Activated naive CD8-positive, alpha-beta T cell treated with anti-CD3 and anti-CD28 coated beads, Interleukin-2, amount 50 U/mL, for 24 hours (primary cell): ENCODE measurements at regions not wholly inside any gene's neighbourhood (a gene's known extent, or its start where the extent isn't known, plus 50 kb on each side); places are given as distances from the start of the nearest gene placed in this dataset.

ENCODE experiments used
- ATAC-seq: fragments of 150-1000 bp; cut with Tn5 transposase; one replicate; pipeline ENCODE4 v1.10.0; 2021
- DNase-seq: peaks from one replicate; pipeline ENCODE4 v3.0.0; 2021
- H3K27ac Mint-ChIP-seq: one replicate; pipeline ENCODE4 v1.8.0; 2021; ENCODE audit warnings: mild to moderate bottlenecking, mixed read lengths
- H3K27me3 Mint-ChIP-seq: one replicate; pipeline ENCODE4 v1.8.0; 2021; ENCODE audit warnings: mixed read lengths
- H3K36me3 Mint-ChIP-seq: one replicate; pipeline ENCODE4 v1.8.0; 2021; ENCODE audit warnings: low read depth, mixed read lengths
- H3K4me1 Mint-ChIP-seq: one replicate; pipeline ENCODE4 v1.8.0; 2021; ENCODE audit warnings: mixed read lengths
- H3K4me3 Mint-ChIP-seq: one replicate; pipeline ENCODE4 v1.8.0; 2021; ENCODE audit warnings: mild to moderate bottlenecking, moderate library complexity, mixed read lengths
- H3K9me3 Mint-ChIP-seq: one replicate; pipeline ENCODE4 v1.8.0; 2021; ENCODE audit warnings: mixed read lengths

DNA sequence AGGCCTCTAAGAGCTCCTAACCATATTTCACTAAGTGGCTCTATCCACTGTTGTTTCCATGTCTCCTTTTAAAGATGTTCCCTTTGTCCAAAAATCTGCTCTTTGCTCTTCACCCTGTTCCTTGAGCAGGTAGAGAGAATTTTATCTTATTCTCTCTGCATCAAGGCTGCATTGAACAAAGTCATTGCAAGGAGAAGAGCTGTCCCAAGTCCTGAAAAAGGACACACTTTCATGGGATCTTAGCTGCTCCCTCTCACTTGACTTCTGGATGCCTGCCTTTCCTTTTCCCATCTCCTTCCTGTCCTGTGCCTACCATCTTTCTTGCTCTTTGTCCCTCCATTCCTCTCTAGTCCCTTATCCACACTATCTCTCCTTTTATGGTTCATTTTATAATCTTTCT is 235.2 kb upstream of the THSD7B start:
- H3K27me3 Mint-ChIP-seq, result no peaks in the 10 kb centered on the region
- H3K4me1 Mint-ChIP-seq, result no peaks in the 10 kb centered on the region
- no peak for DNase-seq
- no peak overlapping the region for H3K4me3 Mint-ChIP-seq
- H3K27ac Mint-ChIP-seq, result no peak overlapping the region
- H3K9me3 Mint-ChIP-seq, result no peaks in the 10 kb centered on the region
- H3K36me3 Mint-ChIP-seq, result no peaks in the 10 kb centered on the region
- ATAC-seq, result no peak

DNA sequence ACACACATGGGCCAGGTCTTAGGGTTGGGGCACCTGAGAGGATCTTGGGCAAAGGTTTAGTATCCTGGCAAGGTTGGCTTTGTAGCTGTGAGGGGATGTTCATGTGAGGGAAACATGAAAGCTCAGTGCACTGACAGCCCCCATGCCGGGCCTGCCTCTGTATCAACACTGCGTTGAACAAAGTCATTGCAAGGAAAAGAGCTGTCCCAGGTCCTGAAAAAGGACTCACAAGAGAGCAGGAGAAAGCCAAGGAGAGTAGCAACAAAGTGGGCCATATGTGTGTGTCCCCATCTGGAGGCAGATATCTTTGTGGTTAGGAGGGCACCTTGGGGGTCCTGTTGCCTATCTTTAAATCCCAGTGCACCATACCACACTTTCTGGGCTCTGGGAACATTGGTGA is 237.8 kb upstream of the THSD7B start:
- H3K27ac Mint-ChIP-seq, result no peak overlapping the region
- no peak for ATAC-seq
- H3K4me1 Mint-ChIP-seq, result no peaks in the 10 kb centered on the region
- no peak overlapping the region for H3K4me3 Mint-ChIP-seq
- DNase-seq, result no peak
- no peaks in the 10 kb centered on the region for H3K9me3 Mint-ChIP-seq
- no peaks in the 10 kb centered on the region for H3K27me3 Mint-ChIP-seq
- no peaks in the 10 kb centered on the region for H3K36me3 Mint-ChIP-seq

DNA sequence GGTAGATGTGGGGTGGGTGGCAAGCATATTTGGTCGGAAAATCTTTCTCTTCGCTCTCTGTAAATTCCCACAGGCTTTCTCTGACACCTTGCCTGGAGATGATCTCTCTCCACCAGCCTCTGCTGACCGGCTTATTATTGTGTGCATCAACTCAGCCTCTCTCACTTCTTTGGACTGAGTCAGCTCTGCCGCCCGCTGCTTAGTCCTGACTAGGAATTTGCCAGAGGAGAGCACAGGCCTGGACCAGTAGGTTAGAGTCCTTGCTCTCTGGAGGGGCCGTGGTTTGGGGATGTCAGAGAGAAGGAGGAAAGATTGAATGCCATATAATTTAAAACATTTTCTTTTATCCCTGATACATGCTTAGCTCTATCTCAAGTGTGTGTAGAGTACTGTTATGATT is 242.6 kb upstream of the THSD7B start:
- Mint-ChIP-seq H3K36me3 (no peaks in the 10 kb centered on the region), H3K27ac (no peak overlapping the region), H3K9me3 (no peaks in the 10 kb centered on the region), H3K4me3 (no peak overlapping the region), H3K4me1 (no peaks in the 10 kb centered on the region), H3K27me3 (no peaks in the 10 kb centered on the region)
- ATAC-seq (no peak), DNase-seq (no peak)

DNA sequence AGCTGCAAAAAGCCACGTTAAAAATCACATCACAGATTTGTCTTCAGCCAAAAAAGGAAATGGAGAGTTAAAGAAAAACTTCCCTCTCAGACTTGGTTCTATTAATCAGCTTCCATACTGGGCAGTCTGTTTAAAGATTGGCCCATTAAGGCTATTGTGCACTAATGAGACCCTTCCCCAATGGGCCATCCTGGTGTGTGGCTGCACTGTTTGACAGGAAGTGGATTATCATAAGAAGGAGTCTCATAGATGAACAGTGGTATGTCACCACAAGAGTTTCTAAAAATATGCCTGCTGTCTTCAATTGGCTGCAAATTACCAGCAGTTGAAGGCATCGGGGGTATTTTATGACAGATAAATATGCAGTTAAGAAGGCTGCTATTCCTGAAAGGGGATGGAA is 247.6 kb upstream of the THSD7B start:
- Mint-ChIP-seq H3K4me3 (no peak overlapping the region), H3K27me3 (peaks cover 7% of the 10 kb centered on the region), H3K4me1 (no peaks in the 10 kb centered on the region), H3K9me3 (no peaks in the 10 kb centered on the region), H3K27ac (no peak overlapping the region), H3K36me3 (no peaks in the 10 kb centered on the region)
- DNase-seq (no peak), ATAC-seq (no peak)

DNA sequence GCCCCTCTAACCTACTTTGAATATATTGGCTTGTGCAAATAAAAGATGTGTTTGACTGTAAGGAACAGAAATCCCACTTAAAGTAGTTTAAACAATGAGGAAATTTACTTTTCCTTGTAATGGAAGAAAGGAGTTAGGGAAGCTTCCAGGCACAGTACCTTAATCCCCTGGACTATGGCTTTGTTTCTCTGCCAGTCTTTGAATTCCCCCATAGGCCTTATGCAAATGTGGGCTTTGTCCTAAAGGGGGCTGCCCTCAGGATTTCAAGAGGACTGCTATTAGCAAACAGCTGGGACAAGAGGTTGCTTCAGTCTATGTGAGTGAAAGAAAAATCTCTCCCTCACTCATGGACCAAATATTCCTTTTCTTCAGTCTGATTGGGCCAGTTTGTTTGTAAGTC is 255.1 kb upstream of the THSD7B start:
- DNase-seq, result no peak
- no peaks in the 10 kb centered on the region for H3K4me1 Mint-ChIP-seq
- H3K27ac Mint-ChIP-seq, result no peak overlapping the region
- ATAC-seq, result no peak
- H3K27me3 Mint-ChIP-seq, result peaks cover 12% of the 10 kb centered on the region
- H3K9me3 Mint-ChIP-seq, result no peaks in the 10 kb centered on the region
- H3K36me3 Mint-ChIP-seq, result no peaks in the 10 kb centered on the region
- no peak overlapping the region for H3K4me3 Mint-ChIP-seq

DNA sequence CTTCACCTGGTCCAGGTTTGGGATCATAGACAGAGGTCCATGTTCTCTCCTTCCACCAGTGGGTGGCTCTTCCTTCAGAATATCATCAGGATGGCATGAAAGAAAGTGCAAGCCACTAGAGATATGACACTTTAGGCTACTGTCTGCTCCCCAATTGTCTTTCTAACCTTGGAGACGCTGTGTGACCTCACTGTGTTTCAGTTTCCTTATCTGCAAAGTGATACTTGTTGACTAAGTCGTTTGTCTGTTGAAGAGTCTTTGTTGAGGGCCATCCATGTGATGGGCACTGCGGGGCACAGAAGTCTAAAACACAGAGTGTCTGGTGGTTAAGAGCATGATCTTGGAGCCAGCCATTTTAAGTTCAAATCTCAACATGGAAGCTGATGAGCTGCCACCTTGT is 259.9 kb upstream of the THSD7B start:
- Mint-ChIP-seq H3K9me3 (no peaks in the 10 kb centered on the region), H3K36me3 (no peaks in the 10 kb centered on the region), H3K27me3 (peaks cover 6% of the 10 kb centered on the region), H3K4me3 (no peak overlapping the region), H3K4me1 (no peaks in the 10 kb centered on the region), H3K27ac (no peak overlapping the region)
- ATAC-seq, result no peak
- no peak for DNase-seq

DNA sequence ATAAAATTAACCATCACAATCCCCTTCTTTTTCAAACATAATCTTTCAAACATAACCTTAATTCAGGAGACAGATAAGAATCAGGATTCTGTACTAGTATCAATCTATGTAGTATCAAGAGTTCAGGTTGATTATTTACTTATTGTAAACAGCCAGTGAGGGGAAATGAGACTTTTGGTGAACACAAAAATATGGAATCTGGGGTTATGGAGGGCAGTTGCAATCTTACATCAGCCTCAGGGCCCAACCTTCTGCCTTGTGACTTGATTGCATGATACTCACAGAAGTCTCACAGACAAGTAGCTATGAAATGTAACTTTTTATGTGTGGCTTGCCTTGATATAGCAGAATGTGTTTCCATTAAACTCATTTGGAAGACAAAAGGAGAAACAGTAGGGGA is 262.7 kb upstream of the THSD7B start:
- Mint-ChIP-seq H3K4me3 (no peak overlapping the region), H3K9me3 (no peaks in the 10 kb centered on the region), H3K4me1 (no peaks in the 10 kb centered on the region), H3K27me3 (peaks cover 3% of the 10 kb centered on the region), H3K36me3 (no peaks in the 10 kb centered on the region), H3K27ac (no peak overlapping the region)
- DNase-seq (no peak), ATAC-seq (no peak)

DNA sequence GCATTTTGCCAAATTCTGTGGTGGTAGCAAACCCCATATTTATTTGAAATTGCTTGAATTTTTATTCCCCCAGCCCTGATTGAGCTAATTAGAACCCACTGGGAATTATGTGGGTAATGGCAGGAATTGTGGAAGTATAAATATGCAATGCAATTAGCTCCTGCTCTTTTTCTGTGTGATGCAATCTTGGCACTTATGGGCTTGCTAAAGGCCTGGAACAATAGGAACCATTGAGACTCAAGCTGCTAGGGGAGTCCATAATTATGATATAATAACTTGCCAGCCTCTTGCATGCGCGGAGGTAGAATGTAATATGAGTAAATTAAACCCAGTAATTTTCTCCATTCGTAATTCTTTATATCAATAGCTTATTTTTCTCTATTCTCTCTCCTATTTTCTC is 267.6 kb upstream of the THSD7B start:
- Mint-ChIP-seq H3K27me3 (peaks cover 6% of the 10 kb centered on the region), H3K4me3 (no peak overlapping the region), H3K4me1 (no peaks in the 10 kb centered on the region), H3K27ac (no peak overlapping the region), H3K36me3 (no peaks in the 10 kb centered on the region), H3K9me3 (no peaks in the 10 kb centered on the region)
- ATAC-seq (no peak), DNase-seq (no peak)

DNA sequence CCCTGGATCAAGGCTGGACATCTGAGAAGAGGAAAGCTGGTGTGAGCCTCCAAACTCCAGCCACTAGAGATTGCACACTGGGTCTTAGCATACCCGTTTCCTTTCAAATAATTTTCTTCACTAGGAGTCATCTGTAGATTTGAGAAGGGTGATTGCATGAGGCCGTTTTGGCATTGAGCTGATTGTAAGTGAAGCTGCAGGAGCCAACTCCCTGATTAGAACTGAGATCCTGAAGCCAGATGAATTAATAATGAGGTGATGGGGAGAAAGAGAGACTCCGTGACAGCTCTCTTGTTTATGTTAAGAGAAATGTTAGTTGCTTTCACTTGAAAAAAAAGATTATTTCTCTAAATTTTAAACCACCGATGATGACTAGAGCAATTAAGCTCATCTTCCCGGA is 268.4 kb upstream of the THSD7B start:
- Mint-ChIP-seq H3K4me1 (no peaks in the 10 kb centered on the region), H3K4me3 (no peak overlapping the region), H3K27ac (no peak overlapping the region), H3K9me3 (no peaks in the 10 kb centered on the region), H3K36me3 (no peaks in the 10 kb centered on the region), H3K27me3 (peaks cover 6% of the 10 kb centered on the region)
- DNase-seq (no peak), ATAC-seq (no peak)

DNA sequence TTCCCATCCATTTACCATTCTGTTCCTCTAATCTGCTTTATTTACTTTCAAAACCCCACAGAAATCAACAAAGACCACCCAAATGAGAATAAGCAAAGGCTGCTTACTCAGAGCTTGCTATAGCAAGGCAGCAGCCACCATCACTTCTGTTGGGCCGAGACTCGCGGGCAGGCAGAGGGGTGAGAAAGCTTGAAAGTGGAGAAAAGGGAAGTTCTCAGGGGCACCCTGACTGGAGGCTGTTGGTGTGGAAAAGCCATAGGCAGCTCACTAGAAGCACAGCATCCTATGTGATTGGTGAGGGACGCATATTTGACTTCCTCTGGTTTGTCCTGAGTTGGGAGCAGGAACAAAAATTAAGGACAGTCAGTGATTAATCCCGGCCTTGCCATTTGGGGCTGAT is 269.7 kb upstream of the THSD7B start:
- H3K27me3 Mint-ChIP-seq, result peaks cover 16% of the 10 kb centered on the region
- ATAC-seq, result no peak
- H3K27ac Mint-ChIP-seq, result no peak overlapping the region
- no peaks in the 10 kb centered on the region for H3K4me1 Mint-ChIP-seq
- no peak for DNase-seq
- H3K9me3 Mint-ChIP-seq, result no peaks in the 10 kb centered on the region
- no peaks in the 10 kb centered on the region for H3K36me3 Mint-ChIP-seq
- H3K4me3 Mint-ChIP-seq, result no peak overlapping the region

DNA sequence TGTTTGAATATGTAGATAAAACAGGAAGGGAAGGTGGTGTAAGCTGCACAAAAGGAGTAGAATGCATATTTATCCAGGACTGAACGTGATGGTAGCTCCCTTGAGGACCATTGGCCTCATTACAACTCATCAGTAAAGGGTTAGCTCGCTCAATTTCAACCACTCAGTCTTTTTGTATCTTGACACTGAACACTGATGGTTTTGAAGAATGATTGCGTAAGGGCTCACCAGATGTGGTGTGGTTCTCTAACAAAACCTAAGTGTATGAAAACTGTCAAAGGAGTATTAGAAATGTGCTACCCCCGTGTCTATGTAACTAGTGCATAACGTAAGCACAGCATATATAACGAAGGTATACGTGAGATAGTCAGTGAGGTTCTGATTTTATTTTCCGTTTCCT is 272.4 kb upstream of the THSD7B start:
- H3K4me3 Mint-ChIP-seq, result no peak overlapping the region
- ATAC-seq (no peak), DNase-seq (no peak)
- no peaks in the 10 kb centered on the region for H3K4me1 Mint-ChIP-seq
- no peaks in the 10 kb centered on the region for H3K9me3 Mint-ChIP-seq
- H3K36me3 Mint-ChIP-seq, result no peaks in the 10 kb centered on the region
- no peak overlapping the region for H3K27ac Mint-ChIP-seq
- peaks cover 16% of the 10 kb centered on the region for H3K27me3 Mint-ChIP-seq

DNA sequence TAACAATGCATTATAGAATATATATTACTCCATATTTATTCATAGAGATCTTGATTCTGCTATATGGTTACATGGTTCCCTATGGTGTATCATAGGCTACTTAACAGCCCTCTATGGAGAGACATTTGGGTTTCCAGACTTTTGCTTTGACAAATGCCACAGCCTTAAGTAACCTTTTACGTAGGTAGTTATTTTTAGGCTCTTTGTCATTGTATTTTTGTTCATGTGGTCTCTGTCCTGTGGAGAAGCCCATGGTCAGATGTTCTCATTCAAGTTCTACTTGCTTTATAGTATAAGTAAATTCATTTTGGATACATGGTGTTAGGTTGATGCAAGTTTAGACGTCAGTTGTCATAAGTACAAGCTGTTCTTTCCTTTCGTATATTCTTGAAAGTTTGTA is 275.2 kb upstream of the THSD7B start:
- Mint-ChIP-seq H3K27me3 (peaks cover 16% of the 10 kb centered on the region), H3K4me1 (no peaks in the 10 kb centered on the region), H3K36me3 (no peaks in the 10 kb centered on the region), H3K9me3 (no peaks in the 10 kb centered on the region), H3K4me3 (no peak overlapping the region), H3K27ac (no peak overlapping the region)
- DNase-seq, result no peak
- ATAC-seq, result no peak

DNA sequence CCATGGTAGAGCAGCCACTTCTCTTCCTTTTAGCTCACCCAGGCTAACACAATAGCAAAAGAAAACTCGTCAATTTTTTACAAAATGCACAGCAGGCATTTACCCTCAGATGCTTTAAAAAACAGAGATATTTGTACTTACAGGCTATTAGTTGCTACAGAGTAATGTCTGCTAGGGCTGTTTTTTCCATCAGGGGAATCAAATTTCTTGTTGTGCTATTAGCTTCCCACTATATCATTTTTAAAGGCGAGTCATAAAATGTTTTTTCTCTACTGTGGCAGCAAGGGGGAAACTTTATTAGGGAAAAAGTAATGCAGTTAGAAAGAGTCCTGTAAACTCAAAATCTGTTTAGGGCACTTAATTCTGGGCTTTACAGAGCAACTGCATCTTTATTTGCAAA is 277.9 kb upstream of the THSD7B start:
- Mint-ChIP-seq H3K4me1 (no peaks in the 10 kb centered on the region), H3K27me3 (peaks cover 9% of the 10 kb centered on the region), H3K36me3 (no peaks in the 10 kb centered on the region), H3K4me3 (no peak overlapping the region), H3K27ac (no peak overlapping the region), H3K9me3 (no peaks in the 10 kb centered on the region)
- DNase-seq, result no peak
- no peak for ATAC-seq

DNA sequence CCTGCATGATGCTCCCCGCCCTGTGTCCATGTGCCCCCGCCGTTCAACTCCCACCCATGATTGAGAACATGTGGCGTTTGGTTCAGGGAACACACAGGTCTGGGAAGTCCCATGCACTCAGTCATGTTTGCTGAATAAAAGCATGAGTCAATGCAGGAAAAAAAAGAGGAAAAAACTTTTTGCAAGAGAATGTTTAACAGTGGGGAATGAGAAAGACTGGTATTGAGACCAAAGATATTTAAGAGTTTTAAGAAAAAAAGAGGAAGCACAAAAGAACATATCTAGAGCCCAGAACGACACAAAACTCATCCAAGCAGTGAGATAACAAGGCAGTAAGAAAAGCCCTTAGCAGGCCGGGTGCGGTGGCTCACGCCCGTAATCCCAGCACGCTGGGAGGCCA is 279.2 kb upstream of the THSD7B start:
- no peak overlapping the region for H3K27ac Mint-ChIP-seq
- H3K4me1 Mint-ChIP-seq, result no peaks in the 10 kb centered on the region
- DNase-seq (no peak), ATAC-seq (no peak)
- H3K36me3 Mint-ChIP-seq, result no peaks in the 10 kb centered on the region
- no peak overlapping the region for H3K4me3 Mint-ChIP-seq
- no peaks in the 10 kb centered on the region for H3K9me3 Mint-ChIP-seq
- peaks cover 3% of the 10 kb centered on the region for H3K27me3 Mint-ChIP-seq

DNA sequence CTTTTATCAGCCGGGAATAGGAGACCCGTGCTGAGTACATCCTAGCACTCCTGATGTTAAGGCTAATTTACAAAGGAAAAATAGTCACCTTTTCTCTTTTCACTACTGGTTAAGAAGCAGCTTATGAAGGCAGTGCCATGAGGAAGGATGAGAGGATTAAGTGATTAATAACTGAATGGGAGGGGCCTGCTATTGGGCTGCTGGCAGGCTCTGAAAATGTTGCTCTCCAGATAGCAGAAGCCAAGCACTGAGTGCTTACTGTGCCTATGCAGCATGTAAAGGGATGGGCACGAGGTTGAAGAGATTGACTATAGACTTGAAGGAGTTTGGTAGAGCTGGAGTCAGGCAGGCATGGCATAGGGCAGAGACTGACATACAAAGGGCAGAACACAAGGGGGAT is 282.4 kb upstream of the THSD7B start:
- no peak overlapping the region for H3K4me3 Mint-ChIP-seq
- DNase-seq (no peak), ATAC-seq (no peak)
- peaks cover 6% of the 10 kb centered on the region for H3K9me3 Mint-ChIP-seq
- no peaks in the 10 kb centered on the region for H3K4me1 Mint-ChIP-seq
- H3K27me3 Mint-ChIP-seq, result no peaks in the 10 kb centered on the region
- H3K27ac Mint-ChIP-seq, result no peak overlapping the region
- H3K36me3 Mint-ChIP-seq, result no peaks in the 10 kb centered on the region

DNA sequence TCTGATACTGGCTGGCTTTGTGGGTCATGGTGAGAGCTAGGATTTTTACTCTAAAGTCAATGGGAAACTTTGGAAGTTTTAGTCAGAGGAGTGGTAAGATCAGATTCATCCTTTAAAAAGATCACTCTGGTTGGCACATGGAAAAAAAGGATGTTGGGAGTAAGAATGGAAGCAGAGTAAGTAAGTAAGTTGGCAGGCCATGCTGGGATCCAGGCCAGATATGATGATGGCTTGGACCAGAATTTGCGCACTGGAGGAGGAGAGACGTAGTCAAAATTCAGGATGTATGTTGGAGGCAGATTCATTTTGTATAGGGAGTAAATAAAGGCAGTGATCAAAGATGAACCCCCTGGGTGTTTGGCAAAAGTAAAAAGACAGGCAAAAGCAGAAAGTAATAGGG is 283.3 kb upstream of the THSD7B start:
- H3K27me3 Mint-ChIP-seq, result peaks cover 2% of the 10 kb centered on the region
- no peak overlapping the region for H3K4me3 Mint-ChIP-seq

More for the DNA sequence above, 283.3 kb upstream of the THSD7B start:
- no peak for DNase-seq
- Mint-ChIP-seq H3K36me3 (no peaks in the 10 kb centered on the region), H3K27ac (no peak overlapping the region), H3K9me3 (peaks cover 6% of the 10 kb centered on the region), H3K4me1 (no peaks in the 10 kb centered on the region)
- ATAC-seq, result no peak
